ENCODE measurements at regions not wholly inside any gene's neighbourhood (a gene's known extent, or its start where the extent isn't known, plus 50 kb on each side); places are given as distances from the start of the nearest gene placed in this dataset.

- DNase-seq = no peak
- no peaks in the 10 kb centered on the region for H3K79me2 ChIP-seq (ENCODE audit: insufficient read depth)
- peaks cover 3% of the 10 kb centered on the region for H3F3A ChIP-seq (replicated peaks; ENCODE audit: insufficient read depth)
- no peak overlapping the region for H3K27ac ChIP-seq (ENCODE audit: low read depth in 2 of 2, low read length in 1 of 2)
- H3K9ac ChIP-seq = no peak overlapping the region
- WGBS (ENCODE audit: low lambda C conversion rate) = 88% methylated on average over 1 of the region's 1 CpG
- H3K4me1 ChIP-seq (ENCODE audit: control insufficient read depth in 1 of 2, insufficient read depth in 2 of 2, low read depth in 1 of 2, low read length in 1 of 2) = peaks cover 0 to 7% of the 10 kb centered on the region in 2 experiments; a peak in 1 of 4 replicates
- POLR2A ChIA-PET = no interaction called here
- no peaks in the 10 kb centered on the region for H3K36me3 ChIP-seq (replicated peaks in 1 of 2; ENCODE audit: control insufficient read depth in 1 of 2, insufficient read depth in 2 of 2, low read length in 1 of 2)
- H3K9me2 ChIP-seq = no peaks in the 10 kb centered on the region; the same call in 1 of the 2 replicates
- no peaks in the 10 kb centered on the region for H3K27me3 ChIP-seq (ENCODE audit: insufficient read depth)
- TF ChIP-seq, protein P1, sequence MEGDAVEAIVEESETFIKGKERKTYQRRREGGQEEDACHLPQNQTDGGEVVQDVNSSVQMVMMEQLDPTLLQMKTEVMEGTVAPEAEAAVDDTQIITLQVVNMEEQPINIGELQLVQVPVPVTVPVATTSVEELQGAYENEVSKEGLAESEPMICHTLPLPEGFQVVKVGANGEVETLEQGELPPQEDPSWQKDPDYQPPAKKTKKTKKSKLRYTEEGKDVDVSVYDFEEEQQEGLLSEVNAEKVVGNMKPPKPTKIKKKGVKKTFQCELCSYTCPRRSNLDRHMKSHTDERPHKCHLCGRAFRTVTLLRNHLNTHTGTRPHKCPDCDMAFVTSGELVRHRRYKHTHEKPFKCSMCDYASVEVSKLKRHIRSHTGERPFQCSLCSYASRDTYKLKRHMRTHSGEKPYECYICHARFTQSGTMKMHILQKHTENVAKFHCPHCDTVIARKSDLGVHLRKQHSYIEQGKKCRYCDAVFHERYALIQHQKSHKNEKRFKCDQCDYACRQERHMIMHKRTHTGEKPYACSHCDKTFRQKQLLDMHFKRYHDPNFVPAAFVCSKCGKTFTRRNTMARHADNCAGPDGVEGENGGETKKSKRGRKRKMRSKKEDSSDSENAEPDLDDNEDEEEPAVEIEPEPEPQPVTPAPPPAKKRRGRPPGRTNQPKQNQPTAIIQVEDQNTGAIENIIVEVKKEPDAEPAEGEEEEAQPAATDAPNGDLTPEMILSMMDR (IDR thresholded peaks at IDR 0.05) = no peak
- no peak for TF ChIP-seq FOSL2 (IDR thresholded peaks at IDR 0.05; ENCODE audit: borderline replicate concordance, low read depth)
- H3K4me2 ChIP-seq = no peak overlapping the region
- no peak overlapping the region for H2AFZ ChIP-seq (ENCODE audit: low read depth)
- CTCF ChIA-PET = no interaction called here
- H3K4me3 ChIP-seq (ENCODE audit: low read depth in 2 of 2, low read length in 1 of 2) = no peak overlapping the region
- no peaks in the 10 kb centered on the region for H3K9me3 ChIP-seq
- H4K20me1 ChIP-seq (ENCODE audit: insufficient read depth) = no peaks in the 10 kb centered on the region
Measured at GRCh38 chr17:53633856-53634255, 188.9 kb upstream of the KIF2B start.

DNA sequence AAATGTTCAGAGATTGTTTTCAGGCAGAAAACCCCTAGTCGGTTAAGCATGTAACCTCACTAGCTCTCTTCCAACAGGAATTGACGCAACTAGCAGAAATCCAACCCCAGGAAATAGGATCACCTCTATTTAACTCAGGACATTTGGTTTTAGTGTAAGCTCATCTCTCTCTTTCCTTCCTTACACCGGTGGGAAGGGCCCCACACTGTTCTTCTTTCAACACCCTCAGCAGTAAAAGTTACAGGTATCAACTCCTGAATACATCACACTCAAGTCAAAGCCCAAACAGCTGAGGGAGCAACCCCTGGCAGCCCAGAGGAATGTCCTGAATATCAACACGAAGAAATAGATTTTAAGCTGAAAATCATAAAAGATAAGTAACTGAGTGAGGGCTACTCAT is 191.2 kb upstream of the KIF2B start:
- peaks cover 25% of the 10 kb centered on the region for H3F3A ChIP-seq (replicated peaks; ENCODE audit: insufficient read depth)
- peaks cover 0 to 25% of the 10 kb centered on the region in 2 experiments; a peak in 3 of 4 replicates for H3K4me1 ChIP-seq (ENCODE audit: control insufficient read depth in 1 of 2, insufficient read depth in 2 of 2, low read depth in 1 of 2, low read length in 1 of 2)
- H4K20me1 ChIP-seq (ENCODE audit: insufficient read depth) = no peaks in the 10 kb centered on the region
- H3K79me2 ChIP-seq (ENCODE audit: insufficient read depth) = no peaks in the 10 kb centered on the region
- H3K9me3 ChIP-seq = no peaks in the 10 kb centered on the region
- CTCF ChIA-PET = interaction anchor here (0.9 kb wide), 1 partner anchor 9 kb away, joined by 3 read pairs; no protein-coding TSS in a partner anchor
- POLR2A ChIA-PET = no interaction called here
- no peak overlapping the region for H3K4me3 ChIP-seq (ENCODE audit: low read depth in 2 of 2, low read length in 1 of 2)
- no peak overlapping the region for H2AFZ ChIP-seq (ENCODE audit: low read depth)
- no peak for DNase-seq
- H3K9me2 ChIP-seq = no peaks in the 10 kb centered on the region; the same call in 1 of the 2 replicates
- no peaks in the 10 kb centered on the region for H3K27me3 ChIP-seq (ENCODE audit: insufficient read depth)
- no peaks in the 10 kb centered on the region for H3K36me3 ChIP-seq (replicated peaks in 1 of 2; ENCODE audit: control insufficient read depth in 1 of 2, insufficient read depth in 2 of 2, low read length in 1 of 2)
- no peak overlapping the region for H3K4me2 ChIP-seq
- no peak overlapping the region for H3K9ac ChIP-seq
- 73% methylated on average over 4 of the region's 4 CpGs for WGBS (ENCODE audit: low lambda C conversion rate)
- TF ChIP-seq, protein P2, sequence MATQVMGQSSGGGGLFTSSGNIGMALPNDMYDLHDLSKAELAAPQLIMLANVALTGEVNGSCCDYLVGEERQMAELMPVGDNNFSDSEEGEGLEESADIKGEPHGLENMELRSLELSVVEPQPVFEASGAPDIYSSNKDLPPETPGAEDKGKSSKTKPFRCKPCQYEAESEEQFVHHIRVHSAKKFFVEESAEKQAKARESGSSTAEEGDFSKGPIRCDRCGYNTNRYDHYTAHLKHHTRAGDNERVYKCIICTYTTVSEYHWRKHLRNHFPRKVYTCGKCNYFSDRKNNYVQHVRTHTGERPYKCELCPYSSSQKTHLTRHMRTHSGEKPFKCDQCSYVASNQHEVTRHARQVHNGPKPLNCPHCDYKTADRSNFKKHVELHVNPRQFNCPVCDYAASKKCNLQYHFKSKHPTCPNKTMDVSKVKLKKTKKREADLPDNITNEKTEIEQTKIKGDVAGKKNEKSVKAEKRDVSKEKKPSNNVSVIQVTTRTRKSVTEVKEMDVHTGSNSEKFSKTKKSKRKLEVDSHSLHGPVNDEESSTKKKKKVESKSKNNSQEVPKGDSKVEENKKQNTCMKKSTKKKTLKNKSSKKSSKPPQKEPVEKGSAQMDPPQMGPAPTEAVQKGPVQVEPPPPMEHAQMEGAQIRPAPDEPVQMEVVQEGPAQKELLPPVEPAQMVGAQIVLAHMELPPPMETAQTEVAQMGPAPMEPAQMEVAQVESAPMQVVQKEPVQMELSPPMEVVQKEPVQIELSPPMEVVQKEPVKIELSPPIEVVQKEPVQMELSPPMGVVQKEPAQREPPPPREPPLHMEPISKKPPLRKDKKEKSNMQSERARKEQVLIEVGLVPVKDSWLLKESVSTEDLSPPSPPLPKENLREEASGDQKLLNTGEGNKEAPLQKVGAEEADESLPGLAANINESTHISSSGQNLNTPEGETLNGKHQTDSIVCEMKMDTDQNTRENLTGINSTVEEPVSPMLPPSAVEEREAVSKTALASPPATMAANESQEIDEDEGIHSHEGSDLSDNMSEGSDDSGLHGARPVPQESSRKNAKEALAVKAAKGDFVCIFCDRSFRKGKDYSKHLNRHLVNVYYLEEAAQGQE (IDR thresholded peaks at IDR 0.05; ENCODE audit: low read depth, low read length) = no peak
- TF ChIP-seq GATA2 (CRISPR knock-in tag; IDR thresholded peaks at IDR 0.05) (no peak), SMC3 (IDR thresholded peaks at IDR 0.05; ENCODE audit: low read depth, low read length) (no peak)
- no peak overlapping the region for H3K27ac ChIP-seq (ENCODE audit: low read depth in 2 of 2, low read length in 1 of 2)
